Stimulated activated naive CD8-positive, alpha-beta T cell treated with anti-CD3 and anti-CD28 coated beads, Interleukin-15, amount 100 ng/mL, for 72 hours (primary cell): ENCODE measurements at regions not wholly inside any gene's neighbourhood (a gene's known extent, or its start where the extent isn't known, plus 50 kb on each side); places are given as distances from the start of the nearest gene placed in this dataset.
A peak's percentile ranks its signal among the peaks of the same experiment; 100 is the strongest.

Experiments used
- ATAC-seq: fragments of 150-1000 bp; cut with Tn5 transposase; 2 replicates; pipeline ENCODE4 v1.10.0; 2021; ENCODE audit warnings: mild to moderate bottlenecking, moderate library complexity
- DNase-seq, 2 donors: peaks; one replicate each; pipeline ENCODE4 v3.0.0; 2021 to 2022
- H3K27ac Mint-ChIP-seq, 2 donors: one replicate each; pipeline ENCODE4 v1.8.0; 2022; ENCODE audit warnings: mild to moderate bottlenecking in 2 of 2, mixed read lengths in 2 of 2, moderate library complexity in 2 of 2
- H3K27me3 Mint-ChIP-seq: one replicate; pipeline ENCODE4 v1.8.0; 2022; ENCODE audit warnings: mixed read lengths
- H3K4me1 Mint-ChIP-seq: one replicate; pipeline ENCODE4 v1.8.0; 2022; ENCODE audit warnings: mild to moderate bottlenecking, mixed read lengths
- H3K4me3 Mint-ChIP-seq, 2 donors: one replicate each; pipeline ENCODE4 v1.8.0; 2022; ENCODE audit warnings: mild to moderate bottlenecking in 2 of 2, mixed read lengths in 2 of 2, moderate library complexity in 1 of 2
- H3K9me3 Mint-ChIP-seq, 2 donors: one replicate each; pipeline ENCODE4 v1.8.0; 2022; ENCODE audit warnings: mixed read lengths in 2 of 2

DNA sequence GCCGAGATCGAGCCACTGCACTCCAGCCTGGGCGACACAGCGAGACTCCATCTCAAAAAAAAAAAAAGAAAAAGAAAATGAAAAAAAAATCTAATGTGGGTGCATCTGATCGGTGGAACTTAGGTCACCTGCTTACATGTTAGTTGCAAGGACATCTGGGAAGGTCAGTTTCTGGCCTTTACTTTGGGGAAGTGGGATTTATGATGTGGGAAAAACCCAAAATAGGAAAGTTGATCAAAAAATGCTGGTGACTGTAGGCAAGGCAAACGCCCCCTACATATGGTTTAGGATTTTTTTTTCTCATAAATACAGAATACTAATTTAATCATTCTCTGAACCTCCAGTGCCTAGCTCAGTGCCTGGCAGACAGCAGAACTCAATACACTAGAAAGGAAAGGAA is 69.2 kb upstream of the PIM1 start:
- Mint-ChIP-seq H3K9me3 (no peaks in the 10 kb centered on the region), H3K4me1 (peaks cover 27% of the 10 kb centered on the region), H3K27me3 (no peaks in the 10 kb centered on the region), H3K4me3 (no peak overlapping the region), H3K27ac (no peak overlapping the region)
- no peak for DNase-seq
- no peak for ATAC-seq

DNA sequence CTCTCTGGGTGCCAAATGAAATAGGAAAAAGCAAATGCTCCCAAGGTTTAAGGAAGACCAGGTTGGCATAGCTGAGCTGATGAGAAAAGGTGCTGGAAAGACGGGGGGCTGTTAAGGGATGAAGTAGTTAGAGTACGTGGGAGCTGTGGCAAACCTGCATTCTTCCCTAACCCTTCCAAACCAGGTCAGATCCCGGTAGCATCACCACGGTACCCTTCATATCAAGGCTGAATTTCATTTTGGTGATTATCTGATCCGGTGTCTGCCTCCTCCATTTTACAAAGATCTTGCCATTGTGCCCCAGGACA is 68.0 kb upstream of the PIM1 start:
- no peaks in the 10 kb centered on the region for H3K9me3 Mint-ChIP-seq
- H3K4me3 Mint-ChIP-seq: peak overlapping the region; percentile 75 to 82
- no peak for DNase-seq
- no peak for ATAC-seq
- H3K27ac Mint-ChIP-seq: peak overlapping the region; percentile 59 to 91
- peaks cover 32% of the 10 kb centered on the region for H3K4me1 Mint-ChIP-seq
- H3K27me3 Mint-ChIP-seq: no peaks in the 10 kb centered on the region

DNA sequence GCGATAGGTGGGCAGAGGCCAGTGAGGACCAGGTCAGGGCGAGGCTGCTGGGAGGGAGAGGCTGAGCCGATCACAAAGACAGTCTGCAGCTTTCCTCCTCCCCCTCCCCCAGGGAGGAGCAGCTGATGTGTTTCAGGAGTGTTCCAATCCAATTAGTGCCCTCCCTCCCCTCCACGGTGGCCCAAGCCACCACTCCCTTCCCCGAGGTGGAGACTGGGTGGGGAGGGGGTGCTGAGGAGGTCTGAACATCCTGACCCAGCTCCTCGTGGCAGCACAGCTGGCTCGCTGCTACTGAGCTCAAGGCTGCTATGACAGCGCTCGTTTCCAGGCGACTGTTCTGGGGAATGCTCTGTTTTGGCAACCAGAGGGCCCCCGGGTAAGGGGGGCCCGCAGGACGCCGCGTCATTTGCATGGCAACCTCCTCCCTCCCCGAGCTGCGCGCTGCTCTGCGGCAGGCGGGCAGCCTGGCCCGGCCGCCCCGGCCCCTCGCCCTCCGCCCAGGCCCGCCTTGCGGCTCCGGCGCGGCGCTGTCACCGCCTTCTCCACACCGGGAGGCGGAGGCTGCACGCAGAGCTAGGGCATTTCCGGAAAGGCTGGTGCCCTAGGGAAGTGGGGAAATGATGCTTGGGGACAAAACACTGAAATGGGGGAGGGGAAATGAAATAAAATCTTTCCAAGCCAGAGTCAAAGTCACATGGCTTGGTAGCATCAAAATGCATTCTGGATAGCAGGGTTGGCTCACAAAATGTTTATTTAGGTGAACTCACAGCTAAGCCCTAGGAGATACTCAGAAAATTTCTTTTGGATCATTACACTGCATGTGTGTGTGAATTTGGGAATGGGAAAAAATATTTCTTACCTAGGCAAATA is 67.4 kb upstream of the PIM1 start:
- Mint-ChIP-seq H3K27ac (peak overlapping the region; percentile 59 to 91), H3K27me3 (no peaks in the 10 kb centered on the region), H3K4me1 (peaks cover 32% of the 10 kb centered on the region), H3K4me3 (peak overlapping the region; percentile 75 to 82), H3K9me3 (no peaks in the 10 kb centered on the region)
- ATAC-seq (peak; percentile 95), DNase-seq (peak; percentile 53 to 79)

- Mint-ChIP-seq H3K27ac (peak overlapping the region; percentile 48 to 88), H3K4me1 (peaks cover 32% of the 10 kb centered on the region), H3K27me3 (no peaks in the 10 kb centered on the region), H3K4me3 (peak overlapping the region; percentile 75 to 82), H3K9me3 (no peaks in the 10 kb centered on the region)
- ATAC-seq (no peak), DNase-seq (no peak)
Measured at GRCh38 chr6:37103169-37104039, 66.5 kb upstream of the PIM1 start.

DNA sequence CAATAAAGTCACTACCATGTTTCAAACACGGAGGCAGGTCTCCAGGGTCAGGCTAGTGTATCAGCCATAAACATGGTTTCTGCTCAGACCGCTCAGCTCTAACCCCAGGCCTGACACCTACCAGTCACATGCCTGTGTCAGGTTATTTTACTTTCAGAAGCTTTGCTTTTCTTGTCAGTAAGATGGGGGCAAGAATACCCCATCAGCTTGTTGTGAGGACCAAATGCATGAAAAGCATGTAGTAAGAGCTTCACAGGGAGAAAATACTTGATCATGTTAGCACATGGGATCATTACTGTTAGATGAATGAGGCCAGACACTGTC is 65.2 kb upstream of the PIM1 start:
- no peaks in the 10 kb centered on the region for H3K9me3 Mint-ChIP-seq
- peak overlapping the region in 1 of 2 donors; percentile 80 for H3K27ac Mint-ChIP-seq
- H3K4me1 Mint-ChIP-seq: peaks cover 32% of the 10 kb centered on the region
- H3K4me3 Mint-ChIP-seq: no peak overlapping the region
- DNase-seq: no peak
- ATAC-seq: no peak
- no peaks in the 10 kb centered on the region for H3K27me3 Mint-ChIP-seq

GRCh38 chr6:37105148-37106050 is 64.6 kb upstream of the PIM1 start:
- Mint-ChIP-seq H3K27me3 (no peaks in the 10 kb centered on the region), H3K27ac (peak overlapping the region in 1 of 2 donors; percentile 80), H3K4me1 (peaks cover 37% of the 10 kb centered on the region), H3K9me3 (no peaks in the 10 kb centered on the region), H3K4me3 (no peak overlapping the region)
- no peak for ATAC-seq
- no peak for DNase-seq

- H3K4me1 Mint-ChIP-seq: peaks cover 43% of the 10 kb centered on the region
- no peaks in the 10 kb centered on the region for H3K9me3 Mint-ChIP-seq
- DNase-seq (no peak), ATAC-seq (no peak)
- no peak overlapping the region for H3K27ac Mint-ChIP-seq
- no peak overlapping the region for H3K4me3 Mint-ChIP-seq
- H3K27me3 Mint-ChIP-seq: no peaks in the 10 kb centered on the region
Measured at GRCh38 chr6:37106051-37106363, 63.9 kb upstream of the PIM1 start.

GRCh38 chr6:37106554-37106953 is 63.4 kb upstream of the PIM1 start:
- H3K4me3 Mint-ChIP-seq: no peak overlapping the region

GRCh38 chr6:37106982-37107491 is 62.9 kb upstream of the PIM1 start:
- Mint-ChIP-seq H3K9me3 (no peaks in the 10 kb centered on the region), H3K4me1 (peaks cover 41% of the 10 kb centered on the region), H3K27me3 (no peaks in the 10 kb centered on the region), H3K4me3 (no peak overlapping the region), H3K27ac (no peak overlapping the region)
- DNase-seq (no peak), ATAC-seq (no peak)

More at GRCh38 chr6:37106554-37106953, 63.4 kb upstream of the PIM1 start:
- no peak for DNase-seq
- peaks cover 46% of the 10 kb centered on the region for H3K4me1 Mint-ChIP-seq
- no peak overlapping the region for H3K27ac Mint-ChIP-seq
- ATAC-seq: no peak
- no peaks in the 10 kb centered on the region for H3K27me3 Mint-ChIP-seq
- no peaks in the 10 kb centered on the region for H3K9me3 Mint-ChIP-seq

- Mint-ChIP-seq H3K4me3 (peak overlapping the region in 1 of 2 donors; percentile 68), H3K27ac (peak overlapping the region; percentile 34 to 79), H3K9me3 (no peaks in the 10 kb centered on the region), H3K4me1 (peaks cover 22% of the 10 kb centered on the region), H3K27me3 (peaks cover 2% of the 10 kb centered on the region)
- ATAC-seq: no peak
- no peak for DNase-seq
Measured at GRCh38 chr6:37109714-37110499, 60.0 kb upstream of the PIM1 start.

DNA sequence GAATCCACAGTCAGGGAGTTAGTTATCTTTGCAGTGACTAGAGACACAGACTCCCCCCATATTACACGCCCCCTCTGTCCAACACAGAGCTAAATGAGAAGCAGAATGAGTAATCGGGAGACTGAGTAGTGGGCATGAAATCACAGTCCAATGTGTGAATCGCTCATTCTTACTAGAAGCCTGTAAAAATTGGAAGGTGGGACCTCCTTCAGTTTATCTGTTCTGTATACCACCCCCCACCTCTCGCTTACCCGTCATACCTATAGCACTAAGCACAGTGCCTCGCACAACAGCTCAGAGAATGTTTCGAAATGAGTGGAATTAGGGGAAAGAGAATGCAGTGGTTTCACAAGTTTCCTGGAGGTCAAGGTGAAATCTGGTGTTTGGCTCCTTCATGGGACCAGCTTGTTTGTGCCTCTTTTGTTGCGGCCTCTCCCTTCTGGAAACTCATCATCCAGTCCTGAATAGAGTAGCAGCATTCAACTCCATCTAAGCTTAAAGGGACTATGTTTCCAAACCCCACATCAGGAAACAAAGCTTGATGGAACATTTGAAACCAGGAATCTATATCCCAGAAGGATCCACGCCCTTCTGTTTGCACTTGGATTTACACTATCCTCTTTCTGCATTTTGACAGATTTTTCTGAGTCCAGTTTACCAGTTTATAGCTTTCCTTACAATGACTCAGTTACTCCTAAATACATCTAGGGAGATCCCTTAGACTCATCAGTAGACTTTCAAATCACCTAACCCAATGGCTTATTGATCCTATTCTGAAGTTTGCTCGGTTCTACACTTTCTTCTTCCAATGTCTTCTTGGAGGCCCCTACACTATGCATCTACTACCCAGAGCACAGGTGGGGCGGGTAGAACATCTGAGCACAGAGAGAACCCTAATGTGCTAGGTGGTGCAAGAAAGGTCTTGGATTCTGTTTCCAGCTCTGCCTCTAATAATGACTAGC is 59.2 kb upstream of the PIM1 start:
- Mint-ChIP-seq H3K9me3 (no peaks in the 10 kb centered on the region), H3K4me3 (peak overlapping the region in 1 of 2 donors; percentile 68)

DNA sequence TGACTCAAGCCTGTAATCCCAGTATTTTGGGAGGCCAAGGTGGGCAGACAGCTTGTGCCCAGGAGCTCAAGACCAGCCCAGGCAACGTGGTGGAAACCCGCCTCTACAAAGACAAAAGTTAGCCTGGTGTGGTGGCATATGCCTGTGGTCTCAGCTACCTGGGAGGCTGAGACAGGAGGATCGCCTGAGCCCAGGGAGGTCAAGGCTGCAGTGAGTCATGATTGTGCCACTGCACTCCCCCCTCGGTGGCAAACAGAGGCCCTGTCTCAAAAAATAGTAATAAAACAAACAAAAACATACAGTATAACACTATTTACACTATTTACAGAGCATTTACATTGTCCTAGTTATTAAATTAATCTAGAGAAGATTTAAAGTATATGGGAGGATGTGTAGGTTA is 56.0 kb upstream of the PIM1 start:
- Mint-ChIP-seq H3K4me3 (no peak overlapping the region), H3K27ac (no peak overlapping the region), H3K27me3 (peaks cover 8% of the 10 kb centered on the region), H3K4me1 (peaks cover 14% of the 10 kb centered on the region), H3K9me3 (no peaks in the 10 kb centered on the region)
- DNase-seq (no peak), ATAC-seq (no peak)

More for the DNA sequence above, 59.2 kb upstream of the PIM1 start:
- Mint-ChIP-seq H3K27ac (peak overlapping the region; percentile 79 to 82), H3K4me1 (peaks cover 19% of the 10 kb centered on the region), H3K27me3 (peaks cover 8% of the 10 kb centered on the region)
- peak; percentile 92 for ATAC-seq
- peak in 1 of 2 donors; percentile 41 for DNase-seq

DNA sequence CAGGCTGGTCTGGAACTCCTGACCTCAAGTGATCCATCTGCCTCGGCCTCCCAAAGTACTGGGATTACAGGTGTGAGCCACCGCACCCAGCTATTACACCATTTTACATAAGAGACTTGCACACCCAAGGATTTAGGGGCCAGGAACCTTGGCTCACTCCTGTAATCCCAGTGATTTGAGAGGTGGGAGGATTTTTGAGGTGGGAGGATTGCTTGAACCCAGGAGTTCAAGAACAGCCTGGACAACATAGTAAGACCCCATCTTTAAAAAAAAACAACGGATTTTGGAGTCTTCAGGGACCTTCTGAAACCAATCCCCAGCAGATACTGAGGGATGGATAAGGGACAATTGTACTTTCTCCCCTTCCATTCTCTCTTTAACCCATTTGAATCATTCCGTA is 55.3 kb upstream of the PIM1 start:
- Mint-ChIP-seq H3K9me3 (no peaks in the 10 kb centered on the region), H3K27me3 (peaks cover 8% of the 10 kb centered on the region), H3K4me1 (peaks cover 14% of the 10 kb centered on the region), H3K27ac (no peak overlapping the region), H3K4me3 (no peak overlapping the region)
- DNase-seq (no peak), ATAC-seq (no peak)
